ENCODE measurements at regions not wholly inside any gene's neighbourhood (a gene's known extent, or its start where the extent isn't known, plus 50 kb on each side); places are given as distances from the start of the nearest gene placed in this dataset.

DNA sequence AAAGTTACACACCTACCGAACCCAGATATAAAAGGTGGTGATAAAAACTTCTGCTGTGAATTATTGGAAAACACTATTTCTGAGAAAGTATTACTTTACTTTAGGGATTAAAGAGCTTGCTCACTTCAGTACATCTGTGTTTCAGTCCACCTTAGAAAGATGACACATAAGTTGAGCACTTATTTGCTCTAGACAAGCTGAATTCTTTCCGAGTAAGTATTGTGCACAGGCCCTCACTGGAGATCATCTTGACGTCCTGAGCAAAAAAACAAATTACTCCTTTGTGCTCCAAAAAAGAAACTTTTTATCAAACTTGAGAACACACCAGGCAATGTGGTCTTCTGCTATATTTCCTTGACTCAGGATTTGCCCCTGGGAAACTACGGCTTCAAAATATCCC, 231.0 kb upstream of the GRAMD2B start:
- TF ChIP-seq GATA3 (IDR thresholded peaks at IDR 0.05; ENCODE audit: low read depth, low read length) (no peak), GATA2 (IDR thresholded peaks at IDR 0.05; ENCODE audit: low read depth, low read length) (no peak)

DNA sequence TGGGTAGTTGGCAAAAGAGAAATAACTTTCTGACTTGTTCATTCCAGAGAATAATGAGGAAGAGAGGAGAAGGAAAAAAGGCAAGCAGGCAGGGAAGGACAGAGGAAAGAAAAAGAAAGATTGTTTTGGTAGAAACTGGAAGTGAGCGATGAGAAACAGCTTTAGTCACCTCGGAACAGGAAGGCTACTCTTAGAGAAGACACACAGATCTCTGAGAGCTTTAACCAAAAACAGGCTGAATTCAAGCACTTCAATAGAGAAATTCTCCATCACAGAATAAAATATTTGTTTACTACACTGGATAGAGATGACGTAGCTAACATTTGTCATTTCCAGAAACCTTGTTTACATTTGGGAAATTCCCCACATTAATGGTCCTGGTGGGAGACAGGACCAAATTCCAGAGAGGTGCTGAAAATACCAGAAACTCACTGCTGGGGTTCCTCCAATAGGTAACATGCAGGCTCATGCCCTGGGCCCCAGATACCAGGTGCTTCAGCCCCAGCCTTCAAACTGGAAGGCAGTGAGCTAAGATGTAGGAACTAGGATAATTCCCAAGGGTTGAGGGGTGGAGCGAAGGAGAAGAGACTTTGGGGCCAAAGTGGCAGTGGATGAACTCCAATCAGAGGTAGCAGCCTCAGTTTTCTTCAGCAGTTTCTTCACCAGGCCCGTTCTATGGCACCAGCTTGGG, 227.7 kb upstream of the GRAMD2B start:
- no peak for TF ChIP-seq GATA2 (IDR thresholded peaks at IDR 0.05; ENCODE audit: low read depth, low read length)
- TF ChIP-seq GATA3 (IDR thresholded peaks at IDR 0.05; ENCODE audit: low read depth, low read length), result no peak

DNA sequence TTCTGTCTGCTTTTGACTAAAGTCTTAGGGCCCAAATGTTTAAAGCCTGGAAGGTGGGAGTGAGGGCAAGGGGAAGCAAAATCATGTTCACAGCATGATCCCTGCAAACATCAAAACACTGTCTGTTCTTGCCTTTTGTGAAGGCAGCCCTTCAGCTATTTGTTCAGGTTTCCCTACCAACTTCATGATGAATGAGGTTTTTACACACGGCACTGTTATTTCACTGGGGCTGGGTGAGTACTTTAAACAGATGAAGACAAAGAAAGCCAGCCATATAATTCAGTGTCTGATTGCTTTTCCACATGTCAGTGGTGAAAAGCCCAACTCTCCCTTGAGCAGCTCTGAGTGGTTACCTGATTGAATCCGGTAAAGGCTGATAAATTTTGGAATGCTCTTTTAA, 224.7 kb upstream of the GRAMD2B start:
- TF ChIP-seq GATA3 (IDR thresholded peaks at IDR 0.05; ENCODE audit: low read depth, low read length), result no peak
- TF ChIP-seq GATA2 (IDR thresholded peaks at IDR 0.05; ENCODE audit: low read depth, low read length), result no peak

DNA sequence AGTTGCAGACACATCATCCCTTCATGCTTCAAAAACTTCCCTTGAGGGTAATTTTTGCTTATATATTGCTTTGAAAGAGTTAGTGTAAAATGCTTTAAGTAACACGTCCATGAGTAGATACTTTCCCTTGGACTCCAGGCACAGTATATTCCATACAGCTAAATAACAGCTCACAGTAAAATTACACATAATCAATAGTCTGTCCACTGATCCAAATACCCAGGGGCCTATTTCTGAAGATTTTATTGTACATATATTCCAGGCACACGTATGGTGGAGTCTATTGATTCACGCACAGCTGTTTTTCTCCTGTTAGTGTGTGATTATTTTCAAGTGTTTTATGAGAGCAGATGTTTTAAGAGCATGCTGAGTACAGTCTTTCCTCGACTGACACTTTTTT, 223.7 kb upstream of the GRAMD2B start:
- TF ChIP-seq GATA3 (IDR thresholded peaks at IDR 0.05; ENCODE audit: low read depth, low read length) (no peak), GATA2 (IDR thresholded peaks at IDR 0.05; ENCODE audit: low read depth, low read length) (no peak)

DNA sequence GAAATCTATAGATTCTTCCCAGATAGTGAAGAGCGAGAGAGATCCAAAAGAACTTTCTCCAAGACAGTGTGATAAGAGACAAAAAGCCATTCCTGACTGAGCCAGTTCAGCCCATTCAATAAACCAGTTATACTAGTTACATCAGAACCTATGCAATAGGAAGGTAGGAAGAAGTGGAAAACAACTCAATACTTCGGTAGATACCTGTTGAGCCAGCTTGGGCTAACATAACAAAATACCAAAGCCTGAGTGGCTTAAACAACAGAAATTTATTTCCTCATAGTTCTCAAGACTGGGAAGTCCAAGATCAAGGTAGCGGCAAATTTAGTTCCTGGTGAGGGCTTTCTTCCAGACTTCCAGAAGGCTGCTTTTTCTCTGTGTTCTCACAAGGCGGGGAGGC, 214.5 kb upstream of the GRAMD2B start:
- no peak for TF ChIP-seq GATA2 (IDR thresholded peaks at IDR 0.05; ENCODE audit: low read depth, low read length)
- no peak for TF ChIP-seq GATA3 (IDR thresholded peaks at IDR 0.05; ENCODE audit: low read depth, low read length)

DNA sequence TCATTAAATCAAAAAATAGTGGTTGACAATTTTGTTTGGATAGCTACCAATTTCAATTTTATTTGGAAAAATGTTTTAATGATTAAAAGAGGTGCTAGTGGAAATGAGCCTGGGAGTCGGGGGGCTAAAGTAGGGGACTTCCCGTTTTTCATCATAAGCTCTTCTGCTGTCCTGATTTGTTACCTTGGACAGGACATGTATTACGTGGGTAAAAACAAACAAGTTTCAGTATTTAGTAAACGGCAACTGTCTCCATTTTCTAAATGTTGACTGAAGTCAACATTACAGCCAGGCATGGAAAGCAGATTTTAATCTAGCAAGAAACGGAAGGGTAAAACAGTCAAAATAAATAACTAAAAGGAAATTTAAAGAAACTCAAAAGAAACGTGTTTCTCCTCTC, 212.3 kb upstream of the GRAMD2B start:
- TF ChIP-seq GATA3 (IDR thresholded peaks at IDR 0.05; ENCODE audit: low read depth, low read length) (no peak), GATA2 (IDR thresholded peaks at IDR 0.05; ENCODE audit: low read depth, low read length) (no peak)

DNA sequence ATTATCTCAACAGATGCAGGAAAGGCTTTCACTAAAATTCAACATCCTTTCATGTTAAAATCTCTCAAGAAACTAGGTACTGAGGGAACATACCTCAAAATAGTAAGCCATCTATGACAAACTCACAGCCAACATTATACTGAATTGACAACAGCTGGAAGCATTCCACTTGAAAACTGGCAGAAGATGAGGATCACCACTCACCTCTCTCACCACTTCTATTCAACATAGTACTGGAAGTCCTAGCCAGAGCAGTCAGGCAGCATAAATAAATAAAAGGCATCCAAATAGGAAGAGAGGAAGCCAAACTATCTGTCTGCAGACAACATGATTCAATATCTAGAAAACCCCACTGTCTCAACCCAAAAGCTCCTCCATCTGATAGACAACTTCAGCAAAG, 203.6 kb upstream of the GRAMD2B start:
- TF ChIP-seq GATA2 (IDR thresholded peaks at IDR 0.05; ENCODE audit: low read depth, low read length), result no peak
- TF ChIP-seq GATA3 (IDR thresholded peaks at IDR 0.05; ENCODE audit: low read depth, low read length), result no peak

DNA sequence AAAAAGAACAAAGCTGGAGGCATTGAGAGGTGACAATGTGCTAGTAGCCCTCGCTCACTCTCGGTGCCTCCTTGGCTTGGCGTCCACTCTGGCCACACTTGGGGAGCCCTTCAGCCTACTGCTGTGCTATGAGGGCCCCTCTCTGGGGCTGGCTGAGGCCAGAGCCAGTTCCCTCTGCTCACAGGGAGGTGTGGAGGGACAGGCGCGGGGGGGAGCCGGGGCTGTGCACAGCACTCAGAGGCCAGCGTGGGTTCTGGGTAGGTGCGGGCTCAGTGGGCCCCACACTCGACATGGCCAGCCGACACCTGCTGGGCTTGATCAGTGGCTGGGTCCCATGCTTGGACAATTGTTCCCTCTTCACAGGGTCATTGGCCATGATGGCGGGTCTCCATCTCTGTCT, 202.5 kb upstream of the GRAMD2B start:
- TF ChIP-seq GATA3 (IDR thresholded peaks at IDR 0.05; ENCODE audit: low read depth, low read length) (no peak), GATA2 (IDR thresholded peaks at IDR 0.05; ENCODE audit: low read depth, low read length) (no peak)

DNA sequence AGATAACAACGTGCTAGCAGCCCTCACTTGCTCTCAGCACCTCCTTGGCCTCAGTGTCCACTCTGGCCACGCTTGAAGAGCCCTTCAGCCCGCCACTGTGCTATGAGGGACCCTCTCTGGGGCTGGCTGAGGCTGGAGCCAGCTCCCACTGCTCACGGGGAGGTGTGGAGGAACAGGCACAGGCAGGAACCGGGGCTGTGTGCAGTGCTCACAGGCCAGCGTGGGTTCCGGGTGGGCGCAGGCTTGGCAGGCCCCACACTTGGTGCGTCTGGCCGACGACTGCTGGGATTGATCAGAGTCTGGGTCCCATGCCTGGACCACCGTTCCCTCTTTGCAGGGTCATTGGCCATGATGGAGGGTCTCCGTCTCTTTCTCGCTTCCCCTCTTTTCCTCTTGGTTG, 194.3 kb upstream of the GRAMD2B start:
- no peak for TF ChIP-seq GATA3 (IDR thresholded peaks at IDR 0.05; ENCODE audit: low read depth, low read length)
- no peak for TF ChIP-seq GATA2 (IDR thresholded peaks at IDR 0.05; ENCODE audit: low read depth, low read length)

DNA sequence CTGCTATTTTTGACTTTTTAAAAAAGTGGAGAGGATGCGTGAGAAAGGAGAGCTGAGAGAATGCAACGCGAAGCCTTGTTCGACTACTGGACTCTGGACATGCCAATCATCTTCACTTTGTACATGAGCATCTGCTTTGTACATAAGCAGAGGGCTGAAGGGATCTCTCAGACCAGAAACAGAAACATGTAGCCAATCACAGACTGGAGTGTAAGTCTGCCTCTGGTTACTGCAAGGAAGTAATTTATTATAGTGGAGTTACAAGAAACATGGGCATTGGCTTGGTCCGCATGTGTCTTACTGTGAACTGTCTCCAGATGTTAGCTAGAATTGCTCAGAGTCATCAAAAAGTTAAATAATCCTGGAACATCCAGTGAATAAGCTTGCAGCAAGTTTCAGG, 190.0 kb upstream of the GRAMD2B start:
- TF ChIP-seq GATA2 (IDR thresholded peaks at IDR 0.05; ENCODE audit: low read depth, low read length), result no peak
- no peak for TF ChIP-seq GATA3 (IDR thresholded peaks at IDR 0.05; ENCODE audit: low read depth, low read length)

DNA sequence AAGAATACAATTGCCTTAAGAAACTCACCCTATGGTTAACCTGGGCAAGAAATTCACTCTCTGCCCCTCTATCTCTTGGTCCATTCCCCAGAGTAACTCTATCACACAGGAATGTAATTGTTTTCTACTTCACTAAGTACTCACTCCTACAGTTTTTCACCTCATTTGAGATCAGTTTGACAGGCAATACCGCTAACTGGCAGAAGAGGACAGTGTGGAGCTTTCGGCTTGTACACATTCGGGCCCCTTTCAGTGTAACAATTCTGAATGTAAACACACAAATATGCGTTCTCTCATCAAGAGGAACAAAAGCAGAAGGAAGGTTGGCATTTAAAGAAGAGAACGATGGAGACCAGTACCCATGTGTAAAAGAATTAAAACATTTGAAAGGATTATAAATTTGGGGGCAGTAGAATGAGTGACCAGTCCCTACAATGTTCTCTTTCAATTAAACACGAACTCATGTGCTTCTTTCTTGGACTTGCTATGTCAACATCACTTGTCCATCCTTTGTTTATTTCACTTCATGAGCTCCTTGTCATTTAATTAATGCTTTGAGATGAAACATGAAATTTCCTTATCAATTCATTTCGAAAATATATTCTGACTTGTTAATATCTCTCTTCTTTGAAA, 188.5 kb upstream of the GRAMD2B start:
- TF ChIP-seq GATA3 (IDR thresholded peaks at IDR 0.05; ENCODE audit: low read depth, low read length), result no peak
- no peak for TF ChIP-seq GATA2 (IDR thresholded peaks at IDR 0.05; ENCODE audit: low read depth, low read length)

DNA sequence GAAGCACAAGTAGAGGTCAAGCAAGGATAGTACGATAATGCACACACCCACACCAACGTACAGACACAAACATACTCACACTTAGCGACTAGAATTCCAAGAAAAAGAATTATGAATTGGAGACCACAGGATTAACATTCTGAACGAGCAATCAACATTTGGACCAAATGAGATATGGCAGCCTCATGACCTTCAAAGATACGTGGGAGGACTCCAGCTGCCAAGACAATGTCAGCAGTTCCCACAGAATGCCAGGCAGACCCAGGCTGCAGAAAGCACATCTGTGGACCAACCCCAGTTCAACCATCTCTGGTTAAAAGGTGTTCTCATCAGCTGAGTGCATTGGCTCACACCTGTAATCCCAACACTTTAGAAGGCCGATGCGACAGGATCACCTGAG, 187.6 kb upstream of the GRAMD2B start:
- TF ChIP-seq GATA2 (IDR thresholded peaks at IDR 0.05; ENCODE audit: low read depth, low read length) (no peak), GATA3 (IDR thresholded peaks at IDR 0.05; ENCODE audit: low read depth, low read length) (no peak)

DNA sequence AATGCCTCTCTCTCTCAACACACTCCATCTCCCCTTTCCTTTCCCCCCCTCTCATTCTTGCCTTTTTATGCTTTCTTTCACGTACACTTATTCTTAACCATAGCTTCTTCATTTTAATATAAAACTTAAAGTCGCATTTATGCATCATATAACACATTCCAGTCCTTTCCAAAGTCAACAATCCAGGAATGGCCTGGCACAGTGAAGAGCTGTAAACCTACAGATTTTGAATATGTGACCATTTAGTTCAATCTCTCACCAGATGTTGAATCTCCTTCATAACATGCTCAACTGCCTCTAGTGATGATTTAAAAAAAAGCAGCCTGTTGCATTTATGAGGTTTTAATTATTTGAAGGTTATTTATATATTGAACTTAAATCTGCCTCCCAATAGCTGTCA, 186.2 kb upstream of the GRAMD2B start:
- no peak for TF ChIP-seq GATA3 (IDR thresholded peaks at IDR 0.05; ENCODE audit: low read depth, low read length)

DNA sequence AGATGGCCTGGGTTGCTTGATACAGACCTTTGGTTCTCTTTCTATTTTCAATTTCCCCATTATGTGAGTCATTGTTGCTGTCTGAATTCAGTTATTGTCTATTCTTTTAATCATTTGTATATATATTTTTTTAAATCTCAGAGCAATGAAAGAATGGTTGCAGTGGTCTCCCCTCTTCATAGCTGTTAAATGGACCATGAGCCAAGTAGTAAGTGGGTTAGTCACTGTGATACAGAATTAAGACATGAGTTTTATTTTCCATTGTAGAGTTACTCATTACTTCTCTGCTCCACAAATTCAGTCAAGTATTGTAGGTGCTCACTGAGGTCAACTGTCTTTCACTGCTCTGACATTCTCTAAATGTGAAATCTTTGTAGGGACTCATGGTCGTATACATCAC, 174.6 kb upstream of the GRAMD2B start:
- no peak for TF ChIP-seq GATA2 (IDR thresholded peaks at IDR 0.05; ENCODE audit: low read depth, low read length)
- no peak for TF ChIP-seq GATA3 (IDR thresholded peaks at IDR 0.05; ENCODE audit: low read depth, low read length)

DNA sequence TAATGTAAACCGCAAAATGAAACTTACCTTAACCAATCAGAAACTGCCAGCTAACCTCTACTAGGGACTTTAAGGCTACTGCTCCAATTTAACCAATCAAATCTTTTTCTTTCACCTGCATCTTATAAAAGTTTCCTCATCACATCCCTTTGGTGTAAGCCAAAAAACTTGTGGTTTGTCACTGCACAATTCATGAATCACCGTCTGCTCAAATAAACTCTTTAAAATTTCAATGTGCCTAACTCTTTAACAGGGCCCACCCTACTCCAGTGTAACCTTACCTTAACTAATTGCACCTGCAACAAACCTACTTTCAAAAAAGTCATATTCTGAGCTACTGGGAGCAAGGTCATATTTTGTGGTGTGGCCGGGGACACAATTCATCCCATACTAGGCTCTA, 172.2 kb upstream of the GRAMD2B start:
- TF ChIP-seq GATA2 (IDR thresholded peaks at IDR 0.05; ENCODE audit: low read depth, low read length) (no peak), GATA3 (IDR thresholded peaks at IDR 0.05; ENCODE audit: low read depth, low read length) (no peak)

DNA sequence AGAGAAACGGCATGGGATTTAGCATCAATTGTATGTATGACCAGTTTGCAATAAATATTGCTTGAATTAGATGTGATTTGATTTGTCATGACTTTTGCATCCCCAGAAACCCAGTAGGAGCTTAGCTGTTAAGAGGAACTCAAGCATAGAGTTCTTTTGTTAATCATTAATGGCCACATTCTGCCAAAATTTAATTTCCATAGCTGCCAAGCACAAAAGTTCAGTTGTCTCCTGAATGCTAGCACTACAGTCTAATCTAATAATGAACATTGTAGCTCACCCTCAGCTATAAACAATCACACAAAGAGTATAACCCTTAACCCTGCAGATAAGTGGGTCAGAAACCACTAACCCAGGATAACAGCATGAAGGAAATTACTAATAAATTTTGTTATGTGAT, 169.8 kb upstream of the GRAMD2B start:
- TF ChIP-seq GATA2 (IDR thresholded peaks at IDR 0.05; ENCODE audit: low read depth, low read length) (no peak), GATA3 (IDR thresholded peaks at IDR 0.05; ENCODE audit: low read depth, low read length) (no peak)

Measured in SH-SY5Y (cell line).